ENCODE measurements at regions not wholly inside any gene's neighbourhood (a gene's known extent, or its start where the extent isn't known, plus 50 kb on each side); places are given as distances from the start of the nearest gene placed in this dataset.

- TF ChIP-seq POLR2A (IDR thresholded peaks at IDR 0.05) (no peak), CTCF (IDR thresholded peaks at IDR 0.05) (no peak), EP300 (IDR thresholded peaks at IDR 0.05) (no peak)
Observed at GRCh38 chr2:51812138-51812866, 780.4 kb upstream of the NRXN1 start.

Measured in suprapubic skin (tissue), 3 donors.